MM.1S (cell line): ENCODE measurements at regions not wholly inside any gene's neighbourhood (a gene's known extent, or its start where the extent isn't known, plus 50 kb on each side); places are given as distances from the start of the nearest gene placed in this dataset.

Experiments
- DNase-seq: peaks from one replicate; pipeline ENCODE4 v3.0.0-alpha.2; 2015
- H2AFZ ChIP-seq: fragments of 300-600 bp; sonication (generic); 2 replicates; pipeline ENCODE4 v1.6.0; 2016; ENCODE audit warnings: antibody characterized with exemption, low read length
- H3F3A ChIP-seq: fragments of 300-600 bp; sonication (generic); 2 replicates; pipeline ENCODE4 v1.6.1; 2016; ENCODE audit warnings: mild to moderate bottlenecking, antibody characterized with exemption, low read length, moderate library complexity, mixed read lengths; ENCODE audit not compliant: insufficient read depth
- H3K27ac ChIP-seq: fragments of 300-600 bp; sonication (generic); 2 replicates; pipeline ENCODE4 v1.5.1; 2016; ENCODE audit warnings: mild to moderate bottlenecking, low read length
- H3K27me3 ChIP-seq: fragments of 300-600 bp; sonication (generic); replicated peaks from 2 replicates; pipeline ENCODE4 v1.6.0; 2016; ENCODE audit warnings: low read length; ENCODE audit not compliant: insufficient read depth
- H3K36me3 ChIP-seq: fragments of 300-600 bp; sonication (generic); replicated peaks from 2 replicates; pipeline ENCODE4 v1.6.1; 2016; ENCODE audit warnings: mild to moderate bottlenecking, low read length, mixed read lengths; ENCODE audit not compliant: insufficient read depth
- H3K4me1 ChIP-seq: fragments of 300-600 bp; sonication (generic); 2 replicates; pipeline ENCODE4 v1.6.1; 2016; ENCODE audit warnings: low read length, mixed read lengths
- H3K4me2 ChIP-seq: fragments of 300-600 bp; sonication (generic); 2 replicates; pipeline ENCODE4 v1.6.0; 2016; ENCODE audit warnings: low read depth, low read length
- H3K4me3 ChIP-seq: fragments of 300-600 bp; sonication (generic); 2 replicates; pipeline ENCODE4 v1.5.1; 2016; ENCODE audit warnings: low read length, mixed read lengths
- H3K79me2 ChIP-seq: fragments of 300-600 bp; sonication (generic); 2 replicates; pipeline ENCODE4 v1.6.1; 2016; ENCODE audit warnings: mixed run types, low read length, mixed read lengths
- H3K9ac ChIP-seq: fragments of 300-600 bp; sonication (generic); 2 replicates; pipeline ENCODE4 v1.6.1; 2016; ENCODE audit warnings: low read length, mixed read lengths
- H3K9me2 ChIP-seq: fragments of 300-600 bp; sonication (generic); replicated peaks from 2 replicates; pipeline ENCODE4 v1.6.1; 2016; ENCODE audit warnings: mild to moderate bottlenecking, low read length, mixed read lengths; ENCODE audit not compliant: insufficient read depth
- H3K9me3 ChIP-seq: fragments of 300-600 bp; sonication (generic); replicated peaks from 2 replicates; pipeline ENCODE4 v1.6.1; 2016; ENCODE audit warnings: mild to moderate bottlenecking, low read length, mixed read lengths; ENCODE audit not compliant: insufficient read depth
- H4K20me1 ChIP-seq: fragments of 300-600 bp; sonication (generic); 2 replicates; pipeline ENCODE4 v1.6.1; 2016; ENCODE audit warnings: mild to moderate bottlenecking, low read length, moderate library complexity, mixed read lengths; ENCODE audit not compliant: insufficient read depth
- EZH2 ChIP-seq: fragments of 300-600 bp; sonication (generic); optimal IDR thresholded peaks from 2 replicates; pipeline ENCODE3; 2017; ENCODE audit warnings: low read depth, mild to moderate bottlenecking, antibody characterized with exemption, low read length, mixed read lengths
- EZH2phosphoT487 ChIP-seq: fragments of 300-600 bp; sonication (generic); IDR thresholded peaks from 2 replicates; pipeline ENCODE4 v1.6.1; 2018; ENCODE audit warnings: antibody characterized with exemption, low read length
- TF ChIP-seq, protein P1 (sequence below): fragments of 300-600 bp; sonication (generic); IDR thresholded peaks from 2 replicates; pipeline ENCODE4 v1.5.1; 2016; ENCODE audit warnings: antibody characterized with exemption, low read length, mixed read lengths

GRCh38 chr7:34596887-34597286 lies 61.1 kb upstream of the NPSR1 start:
- no peaks in the 10 kb centered on the region for H3K79me2 ChIP-seq
- H3K9ac ChIP-seq: no peak overlapping the region
- no peak for TF ChIP-seq EZH2phosphoT487
- TF ChIP-seq, protein P1, sequence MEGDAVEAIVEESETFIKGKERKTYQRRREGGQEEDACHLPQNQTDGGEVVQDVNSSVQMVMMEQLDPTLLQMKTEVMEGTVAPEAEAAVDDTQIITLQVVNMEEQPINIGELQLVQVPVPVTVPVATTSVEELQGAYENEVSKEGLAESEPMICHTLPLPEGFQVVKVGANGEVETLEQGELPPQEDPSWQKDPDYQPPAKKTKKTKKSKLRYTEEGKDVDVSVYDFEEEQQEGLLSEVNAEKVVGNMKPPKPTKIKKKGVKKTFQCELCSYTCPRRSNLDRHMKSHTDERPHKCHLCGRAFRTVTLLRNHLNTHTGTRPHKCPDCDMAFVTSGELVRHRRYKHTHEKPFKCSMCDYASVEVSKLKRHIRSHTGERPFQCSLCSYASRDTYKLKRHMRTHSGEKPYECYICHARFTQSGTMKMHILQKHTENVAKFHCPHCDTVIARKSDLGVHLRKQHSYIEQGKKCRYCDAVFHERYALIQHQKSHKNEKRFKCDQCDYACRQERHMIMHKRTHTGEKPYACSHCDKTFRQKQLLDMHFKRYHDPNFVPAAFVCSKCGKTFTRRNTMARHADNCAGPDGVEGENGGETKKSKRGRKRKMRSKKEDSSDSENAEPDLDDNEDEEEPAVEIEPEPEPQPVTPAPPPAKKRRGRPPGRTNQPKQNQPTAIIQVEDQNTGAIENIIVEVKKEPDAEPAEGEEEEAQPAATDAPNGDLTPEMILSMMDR: peak; percentile 49
- no peaks in the 10 kb centered on the region for H4K20me1 ChIP-seq
- H3K4me2 ChIP-seq: no peak overlapping the region
- no peaks in the 10 kb centered on the region for H3K9me3 ChIP-seq
- no peaks in the 10 kb centered on the region for H3F3A ChIP-seq
- H2AFZ ChIP-seq: no peak overlapping the region
- no peaks in the 10 kb centered on the region for H3K4me1 ChIP-seq
- H3K27ac ChIP-seq: no peak overlapping the region
- DNase-seq: peak; percentile 24
- no peaks in the 10 kb centered on the region for H3K9me2 ChIP-seq
- no peaks in the 10 kb centered on the region for H3K36me3 ChIP-seq
- no peak overlapping the region for H3K4me3 ChIP-seq
- H3K27me3 ChIP-seq: no peaks in the 10 kb centered on the region

GRCh38 chr7:34603711-34604444 lies 54.1 kb upstream of the NPSR1 start:
- H3K27me3 ChIP-seq: no peaks in the 10 kb centered on the region
- no peak overlapping the region for H3K4me3 ChIP-seq
- no peak overlapping the region for H3K9ac ChIP-seq
- no peaks in the 10 kb centered on the region for H3K36me3 ChIP-seq
- TF ChIP-seq, protein P1: no peak
- TF ChIP-seq EZH2 (no peak), EZH2phosphoT487 (no peak)
- no peaks in the 10 kb centered on the region for H3K79me2 ChIP-seq
- DNase-seq: no peak
- no peaks in the 10 kb centered on the region for H3F3A ChIP-seq
- H3K4me1 ChIP-seq: no peaks in the 10 kb centered on the region
- no peak overlapping the region for H2AFZ ChIP-seq
- no peak overlapping the region for H3K4me2 ChIP-seq
- no peaks in the 10 kb centered on the region for H3K9me3 ChIP-seq
- H4K20me1 ChIP-seq: no peaks in the 10 kb centered on the region
- no peak overlapping the region for H3K27ac ChIP-seq
- H3K9me2 ChIP-seq: no peaks in the 10 kb centered on the region
